ENCODE measurements at regions not wholly inside any gene's neighbourhood (a gene's known extent, or its start where the extent isn't known, plus 50 kb on each side); places are given as distances from the start of the nearest gene placed in this dataset.

GRCh38 chr15:37517191-37517895, 417.0 kb upstream of the MEIS2 start:
- TF ChIP-seq, protein P1, sequence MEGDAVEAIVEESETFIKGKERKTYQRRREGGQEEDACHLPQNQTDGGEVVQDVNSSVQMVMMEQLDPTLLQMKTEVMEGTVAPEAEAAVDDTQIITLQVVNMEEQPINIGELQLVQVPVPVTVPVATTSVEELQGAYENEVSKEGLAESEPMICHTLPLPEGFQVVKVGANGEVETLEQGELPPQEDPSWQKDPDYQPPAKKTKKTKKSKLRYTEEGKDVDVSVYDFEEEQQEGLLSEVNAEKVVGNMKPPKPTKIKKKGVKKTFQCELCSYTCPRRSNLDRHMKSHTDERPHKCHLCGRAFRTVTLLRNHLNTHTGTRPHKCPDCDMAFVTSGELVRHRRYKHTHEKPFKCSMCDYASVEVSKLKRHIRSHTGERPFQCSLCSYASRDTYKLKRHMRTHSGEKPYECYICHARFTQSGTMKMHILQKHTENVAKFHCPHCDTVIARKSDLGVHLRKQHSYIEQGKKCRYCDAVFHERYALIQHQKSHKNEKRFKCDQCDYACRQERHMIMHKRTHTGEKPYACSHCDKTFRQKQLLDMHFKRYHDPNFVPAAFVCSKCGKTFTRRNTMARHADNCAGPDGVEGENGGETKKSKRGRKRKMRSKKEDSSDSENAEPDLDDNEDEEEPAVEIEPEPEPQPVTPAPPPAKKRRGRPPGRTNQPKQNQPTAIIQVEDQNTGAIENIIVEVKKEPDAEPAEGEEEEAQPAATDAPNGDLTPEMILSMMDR (IDR thresholded peaks at IDR 0.05; ENCODE audit: borderline replicate concordance, insufficient read depth, low read depth, low read length), result no peak
- H3K4me3 ChIP-seq (ENCODE audit: low read depth, low read length), result no peak overlapping the region

DNA sequence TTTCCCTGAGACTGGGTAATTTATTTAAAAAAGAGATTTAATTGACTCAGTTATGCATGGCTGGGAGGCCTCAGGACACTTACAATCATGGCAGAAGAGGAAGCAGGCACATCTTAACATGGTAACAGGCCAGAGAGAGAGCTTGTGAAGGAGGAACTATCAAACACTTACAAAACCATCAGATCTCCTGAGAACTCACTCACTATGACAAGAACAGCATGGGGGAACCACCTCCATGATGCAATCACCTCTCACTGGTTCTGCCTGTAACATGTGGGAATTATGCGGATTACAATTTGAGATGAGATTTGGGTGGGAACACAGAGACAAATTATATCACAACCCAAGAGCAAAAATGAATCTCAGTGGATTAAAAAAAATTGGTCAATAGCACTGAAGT, 416.0 kb upstream of the TMCO5A start:
- TF ChIP-seq, protein P1 (IDR thresholded peaks at IDR 0.05; ENCODE audit: borderline replicate concordance, insufficient read depth, low read depth, low read length), result no peak
- no peak overlapping the region for H3K4me3 ChIP-seq (ENCODE audit: low read depth, low read length)

GRCh38 chr15:37520026-37520425, 414.4 kb upstream of the TMCO5A start:
- TF ChIP-seq, protein P1 (IDR thresholded peaks at IDR 0.05; ENCODE audit: borderline replicate concordance, insufficient read depth, low read depth, low read length), result no peak
- H3K4me3 ChIP-seq (ENCODE audit: low read depth, low read length), result no peak overlapping the region

DNA sequence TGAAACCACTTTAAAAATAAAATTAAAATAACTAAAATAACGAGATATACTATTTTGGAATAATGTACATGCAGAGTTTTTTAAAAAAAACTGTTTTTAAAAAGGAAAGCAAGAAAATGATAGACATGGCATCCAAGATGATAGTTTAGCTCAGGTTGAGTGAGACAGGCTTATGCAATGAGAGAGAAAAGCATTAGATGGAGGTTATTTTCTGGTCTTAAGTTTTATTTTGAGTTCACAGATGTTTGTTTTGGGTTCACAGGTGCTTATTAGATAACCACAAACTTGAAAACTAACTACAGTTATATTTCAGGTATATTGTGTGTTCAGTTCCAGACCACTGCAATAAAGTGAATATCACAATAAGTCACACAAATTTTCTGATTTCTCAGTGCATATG, 413.6 kb upstream of the TMCO5A start:
- TF ChIP-seq, protein P1 (IDR thresholded peaks at IDR 0.05; ENCODE audit: borderline replicate concordance, insufficient read depth, low read depth, low read length), result no peak
- no peak overlapping the region for H3K4me3 ChIP-seq (ENCODE audit: low read depth, low read length)

- TF ChIP-seq, protein P1 (IDR thresholded peaks at IDR 0.05; ENCODE audit: borderline replicate concordance, insufficient read depth, low read depth, low read length), result no peak
- no peak overlapping the region for H3K4me3 ChIP-seq (ENCODE audit: low read depth, low read length)
These were observed 409.8 kb upstream of the TMCO5A start for GRCh38 chr15:37524601-37525000.

DNA sequence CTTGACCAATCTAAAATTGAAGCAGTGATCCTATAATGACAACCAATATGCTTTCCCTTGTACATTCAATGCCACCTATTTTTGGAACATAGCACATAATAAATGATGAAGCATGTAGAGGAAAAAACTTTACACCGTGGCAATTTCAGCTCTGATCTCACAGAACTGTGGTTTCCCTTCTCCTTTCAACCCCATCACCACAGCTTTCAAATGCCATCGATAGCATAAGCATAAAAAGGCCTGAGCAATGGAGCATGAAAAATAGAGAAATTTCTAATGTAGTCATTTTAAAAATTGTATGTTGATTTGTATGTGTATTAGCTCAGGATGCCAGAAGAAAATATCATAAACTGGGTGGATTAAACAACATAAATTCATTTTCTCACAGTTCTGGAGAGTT, 406.0 kb upstream of the TMCO5A start:
- no peak overlapping the region for H3K4me3 ChIP-seq (ENCODE audit: low read depth, low read length)
- TF ChIP-seq, protein P1 (IDR thresholded peaks at IDR 0.05; ENCODE audit: borderline replicate concordance, insufficient read depth, low read depth, low read length), result no peak

DNA sequence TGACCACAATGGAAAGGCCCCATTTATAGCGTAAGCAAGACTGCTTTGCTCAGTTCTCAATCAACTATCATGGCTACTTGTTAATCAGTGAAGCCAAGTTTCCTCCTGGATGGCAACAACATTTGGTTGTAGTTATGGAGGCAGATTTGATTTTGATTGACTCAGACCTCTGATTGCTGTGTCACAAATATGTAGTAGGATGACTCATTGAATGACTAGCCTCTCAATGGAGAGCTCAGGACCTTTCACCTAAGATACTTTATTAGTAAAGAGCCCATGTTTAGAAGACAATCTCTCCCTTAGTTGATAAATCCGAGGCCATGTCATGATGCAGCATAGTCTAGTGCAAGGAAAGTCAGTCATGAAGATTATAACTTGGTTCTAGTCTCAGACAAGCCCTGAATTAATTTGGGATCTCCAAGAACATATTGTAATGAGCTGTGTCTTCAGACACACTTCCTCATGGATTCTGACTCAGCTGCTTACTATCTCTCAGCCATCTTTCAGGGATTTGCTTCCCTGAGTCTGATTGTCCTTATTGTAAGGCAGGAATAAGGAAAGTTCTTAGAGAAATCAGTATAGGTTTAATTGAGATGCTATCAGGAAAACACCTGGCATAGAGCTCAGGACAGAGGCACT, 397.4 kb upstream of the TMCO5A start:
- no peak overlapping the region for H3K4me3 ChIP-seq (ENCODE audit: low read depth, low read length)
- TF ChIP-seq, protein P1 (IDR thresholded peaks at IDR 0.05; ENCODE audit: borderline replicate concordance, insufficient read depth, low read depth, low read length), result no peak

Measured in GM12875 (cell line).